GM18951 (cell line): ENCODE measurements at regions not wholly inside any gene's neighbourhood (a gene's known extent, or its start where the extent isn't known, plus 50 kb on each side); places are given as distances from the start of the nearest gene placed in this dataset.
"Not testable (repeated sequence)": the region's sequence is repeated elsewhere in the genome, so short reads cannot be mapped to it uniquely, and the experiment has no call there.

ENCODE experiments used
- POLR2A ChIP-seq: IDR thresholded peaks from 4 replicates; pipeline ENCODE4 v1.6.1; 2011; ENCODE audit warnings: mild to moderate bottlenecking; ENCODE audit not compliant: insufficient read length, insufficient read depth; ENCODE audit errors: extremely low read depth
- in situ Hi-C: fragments of 300-500 bp; cut with MboI; formaldehyde crosslinking; loops from one replicate; pipeline ENCODE4 v1.12.0; 2022; ENCODE audit warnings: low sequenced_read_pairs, mixed read lengths, inconsistent platforms; ENCODE audit not compliant: unreplicated experiment

GRCh38 chr2:43158259-43158880 is 68.0 kb downstream of the ZFP36L2 start:
- peak; percentile 32 for TF ChIP-seq POLR2A
- in situ Hi-C loops, result no loop called here

- in situ Hi-C loops, result no loop called here
Observed at GRCh38 chr2:43157506-43158246, 68.7 kb downstream of the ZFP36L2 start.

GRCh38 chr2:43155851-43156411 is 70.5 kb downstream of the ZFP36L2 start:
- TF ChIP-seq POLR2A, result no peak
- in situ Hi-C loops, result no loop called here

More at GRCh38 chr2:43157506-43158246, 68.7 kb downstream of the ZFP36L2 start:
- TF ChIP-seq POLR2A, result no peak

- in situ Hi-C loops, result no loop called here
- TF ChIP-seq POLR2A, result no peak
Observed at GRCh38 chr2:43154685-43155084, 71.7 kb downstream of the ZFP36L2 start.

GRCh38 chr2:43152741-43153647 is 73.4 kb downstream of the ZFP36L2 start:
- TF ChIP-seq POLR2A, result no peak
- in situ Hi-C loops, result no loop called here

- TF ChIP-seq POLR2A, result no peak
- in situ Hi-C loops, result no loop called here
Observed at GRCh38 chr2:43152186-43152585, 74.2 kb downstream of the ZFP36L2 start.

- in situ Hi-C loops, result no loop called here
Observed at GRCh38 chr2:43149482-43150107, 76.8 kb downstream of the ZFP36L2 start.

GRCh38 chr2:43146083-43146482 is 80.3 kb downstream of the ZFP36L2 start:
- in situ Hi-C loops, result no loop called here
- no peak for TF ChIP-seq POLR2A

More at GRCh38 chr2:43149482-43150107, 76.8 kb downstream of the ZFP36L2 start:
- TF ChIP-seq POLR2A, result no peak

- no peak for TF ChIP-seq POLR2A
- in situ Hi-C loops, result no loop called here
Observed at GRCh38 chr2:43144263-43144662, 82.1 kb downstream of the ZFP36L2 start.

GRCh38 chr2:43143756-43144155 is 82.7 kb downstream of the ZFP36L2 start:
- in situ Hi-C loops, result no loop called here
- no peak for TF ChIP-seq POLR2A

GRCh38 chr2:43142921-43143438 is 83.4 kb downstream of the ZFP36L2 start:
- in situ Hi-C loops, result no loop called here
- no peak for TF ChIP-seq POLR2A

- in situ Hi-C loops, result not testable (repeated sequence)
Observed at GRCh38 chr2:43141636-43142151, 84.7 kb downstream of the ZFP36L2 start.
